Brain microvascular endothelial cell (primary cell): ENCODE measurements at regions not wholly inside any gene's neighbourhood (a gene's known extent, or its start where the extent isn't known, plus 50 kb on each side); places are given as distances from the start of the nearest gene placed in this dataset.
"Not testable (repeated sequence)": the region's sequence is repeated elsewhere in the genome, so short reads cannot be mapped to it uniquely, and the experiment has no call there.

Experiments used
- DNase-seq: peaks from one replicate; pipeline ENCODE4 v3.0.0-alpha.2; 2020
- H3K27ac ChIP-seq: fragments of 250-450 bp; sonication (Bioruptor Pico); 2 replicates; pipeline ENCODE4 v1.5.1; 2020; ENCODE audit warnings: mild to moderate bottlenecking, moderate library complexity
- H3K27me3 ChIP-seq: fragments of 250-450 bp; sonication (Bioruptor Pico); replicated peaks from 2 replicates; pipeline ENCODE4 v1.5.1; 2020; ENCODE audit warnings: mild to moderate bottlenecking
- H3K36me3 ChIP-seq: fragments of 250-450 bp; sonication (Bioruptor Pico); replicated peaks from 2 replicates; pipeline ENCODE4 v1.5.1; 2020; ENCODE audit warnings: mild to moderate bottlenecking
- H3K4me3 ChIP-seq: 2 replicates; pipeline ENCODE4 v1.5.1; 2011; ENCODE audit warnings: low read depth, mild to moderate bottlenecking, control low read depth, low read length, moderate library complexity
- CTCF ChIP-seq: IDR thresholded peaks from 2 replicates; pipeline ENCODE4 v1.5.1; 2011; ENCODE audit warnings: low read depth, mild to moderate bottlenecking, moderate library complexity, low read length, control low read depth, inconsistent platforms; ENCODE audit errors: missing control alignments
- in situ Hi-C: cut with HindIII; loops from 2 replicates; pipeline ENCODE4 v1.10.0; 2017; ENCODE audit warnings: low sequenced_read_pairs, low pct_ligation_motif_present

- H3K4me3 ChIP-seq = no peak overlapping the region
- no peaks in the 10 kb centered on the region for H3K36me3 ChIP-seq
- in situ Hi-C loops = no loop called here
- TF ChIP-seq CTCF = no peak
- H3K27me3 ChIP-seq = no peaks in the 10 kb centered on the region
- DNase-seq = no peak
- peak overlapping the region; percentile 60 for H3K27ac ChIP-seq
Measured at GRCh38 chr17:64747938-64748540, 85.9 kb upstream of the SMURF2 start.

GRCh38 chr17:64742326-64742725 is 80.2 kb upstream of the SMURF2 start:
- Histone ChIP-seq H3K36me3 (no peaks in the 10 kb centered on the region), H3K27me3 (no peaks in the 10 kb centered on the region), H3K4me3 (no peak overlapping the region), H3K27ac (no peak overlapping the region)
- no peak for DNase-seq
- no peak for TF ChIP-seq CTCF
- in situ Hi-C loops = no loop called here

GRCh38 chr17:64741916-64742315 is 79.8 kb upstream of the SMURF2 start:
- H3K36me3 ChIP-seq, H3K27me3 ChIP-seq, in situ Hi-C loops, H3K27ac ChIP-seq, H3K4me3 ChIP-seq, DNase-seq: not testable (repeated sequence)

GRCh38 chr17:64741038-64741641 is 79.0 kb upstream of the SMURF2 start:
- TF ChIP-seq CTCF = no peak
- Histone ChIP-seq H3K4me3 (no peak overlapping the region), H3K27ac (peak overlapping the region; percentile 46), H3K27me3 (no peaks in the 10 kb centered on the region), H3K36me3 (no peaks in the 10 kb centered on the region)
- in situ Hi-C loops = no loop called here
- DNase-seq = no peak

GRCh38 chr17:64739316-64740058 is 77.4 kb upstream of the SMURF2 start:
- Histone ChIP-seq H3K27ac (peak overlapping the region; percentile 55), H3K4me3 (no peak overlapping the region), H3K27me3 (no peaks in the 10 kb centered on the region), H3K36me3 (no peaks in the 10 kb centered on the region)
- DNase-seq = no peak
- no peak for TF ChIP-seq CTCF
- in situ Hi-C loops = no loop called here

GRCh38 chr17:64736804-64737492 is 74.8 kb upstream of the SMURF2 start:
- H3K36me3 ChIP-seq = no peaks in the 10 kb centered on the region
- TF ChIP-seq CTCF = peak; percentile 75
- H3K27me3 ChIP-seq = no peaks in the 10 kb centered on the region
- H3K4me3 ChIP-seq = no peak overlapping the region
- DNase-seq = peak; percentile 77
- in situ Hi-C loops = no loop called here
- H3K27ac ChIP-seq = no peak overlapping the region
